Skeletal muscle satellite cell (primary cell): ENCODE measurements at regions not wholly inside any gene's neighbourhood (a gene's known extent, or its start where the extent isn't known, plus 50 kb on each side); places are given as distances from the start of the nearest gene placed in this dataset.

Source experiments
- H3K27me3 ChIP-seq: 2 replicates; pipeline ENCODE4 v1.7.0; 2013; ENCODE audit warnings: low read length; ENCODE audit not compliant: control insufficient read depth, insufficient read depth
- H3K36me3 ChIP-seq: 2 replicates; pipeline ENCODE4 v1.7.0; 2013; ENCODE audit warnings: mild to moderate bottlenecking, control low read depth, low read length; ENCODE audit not compliant: insufficient read depth
- H3K4me1 ChIP-seq: 2 replicates; pipeline ENCODE4 v1.7.0; 2013; ENCODE audit warnings: low read length; ENCODE audit not compliant: control insufficient read depth, insufficient read depth
- H3K4me2 ChIP-seq: 2 replicates; pipeline ENCODE4 v1.7.0; 2013; ENCODE audit warnings: mild to moderate bottlenecking, low read length
- H3K4me3 ChIP-seq: 2 replicates; pipeline ENCODE4 v1.7.0; 2013; ENCODE audit warnings: low read length
- H3K9ac ChIP-seq: 2 replicates; pipeline ENCODE4 v1.7.0; 2013; ENCODE audit warnings: mild to moderate bottlenecking, low read depth, low read length, moderate library complexity
- H3K9me3 ChIP-seq: replicated peaks from 2 replicates; pipeline ENCODE4 v1.7.0; 2013; ENCODE audit warnings: mild to moderate bottlenecking, control low read depth, low read length

DNA sequence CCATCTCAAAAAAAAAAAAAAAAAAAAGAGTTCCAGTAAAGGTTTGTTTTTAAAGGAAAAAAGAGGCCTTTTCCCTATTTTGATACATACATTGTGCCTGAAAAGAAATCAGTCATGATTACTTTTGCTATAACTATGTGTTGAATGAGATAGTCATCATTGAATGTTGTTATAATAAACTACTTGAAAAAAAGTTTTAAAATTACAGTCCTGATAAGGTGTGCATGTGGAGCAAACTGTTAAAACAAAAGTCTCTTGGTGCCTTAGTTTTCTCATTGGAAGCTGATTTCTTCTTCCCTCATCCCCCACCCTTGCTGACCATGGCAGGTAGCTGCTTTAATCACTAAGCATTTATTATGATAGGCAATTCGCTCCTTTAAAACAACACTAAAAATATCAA lies 172.3 kb upstream of the TBCA start:
- H3K4me2 ChIP-seq, result no peak overlapping the region
- H3K9ac ChIP-seq, result no peak overlapping the region
- no peak overlapping the region for H3K4me3 ChIP-seq
- no peaks in the 10 kb centered on the region for H3K36me3 ChIP-seq
- H3K27me3 ChIP-seq, result peaks cover 43% of the 10 kb centered on the region
- no peaks in the 10 kb centered on the region for H3K4me1 ChIP-seq
- H3K9me3 ChIP-seq, result no peaks in the 10 kb centered on the region

DNA sequence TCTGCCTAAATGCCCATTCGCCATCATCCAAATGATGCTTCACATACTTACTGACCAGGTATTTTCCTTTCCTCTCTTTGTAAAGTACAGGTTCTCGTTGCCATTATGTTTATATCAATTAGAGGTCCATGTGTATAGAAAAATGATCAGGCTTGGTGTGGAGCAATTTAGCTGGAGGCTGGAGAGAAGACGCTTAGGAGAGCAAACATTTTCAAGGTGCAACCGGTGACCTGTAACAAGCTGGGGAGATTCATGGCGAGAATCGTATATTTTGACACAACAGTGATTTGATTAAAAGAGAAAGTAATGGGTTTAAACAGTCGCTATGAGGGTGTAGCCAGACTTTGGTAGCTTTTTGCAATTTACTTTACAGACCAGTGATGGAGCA lies 170.9 kb upstream of the TBCA start:
- Histone ChIP-seq H3K9ac (no peak overlapping the region), H3K4me1 (no peaks in the 10 kb centered on the region), H3K4me3 (no peak overlapping the region), H3K36me3 (no peaks in the 10 kb centered on the region), H3K9me3 (no peaks in the 10 kb centered on the region), H3K27me3 (peaks cover 43% of the 10 kb centered on the region), H3K4me2 (no peak overlapping the region)

DNA sequence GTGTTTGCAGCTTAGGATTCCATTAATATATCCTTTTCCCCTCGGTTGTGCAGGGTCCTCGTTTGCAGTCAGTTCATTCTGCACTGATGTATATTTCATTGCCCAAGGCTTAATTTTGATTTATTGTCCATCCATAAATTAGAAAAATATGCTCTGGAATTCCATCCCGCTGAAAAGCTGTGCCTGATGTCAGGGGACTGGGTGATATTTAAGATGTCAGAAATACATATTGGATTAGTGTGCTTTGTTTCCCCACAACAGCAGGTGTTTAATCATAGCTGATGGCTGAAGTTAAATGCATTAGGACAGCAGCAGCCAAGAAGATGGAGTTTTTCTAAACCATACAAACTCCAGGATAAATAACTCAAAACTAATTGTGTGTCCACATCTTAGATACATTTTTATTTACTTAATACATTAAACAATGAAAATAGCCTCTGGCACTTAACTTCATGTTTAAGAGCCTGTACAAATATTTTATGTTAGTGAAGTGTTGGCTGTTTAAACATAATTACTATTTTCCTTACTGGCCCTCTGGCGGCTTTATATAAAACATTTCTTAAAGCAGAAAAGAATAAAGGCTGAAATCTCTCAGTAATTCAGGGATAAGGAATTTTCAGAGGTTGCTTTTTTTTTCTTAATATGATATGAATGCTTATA lies 170.4 kb upstream of the TBCA start:
- Histone ChIP-seq H3K4me1 (no peaks in the 10 kb centered on the region), H3K4me3 (no peak overlapping the region), H3K9me3 (no peaks in the 10 kb centered on the region), H3K9ac (no peak overlapping the region), H3K27me3 (peaks cover 46% of the 10 kb centered on the region), H3K4me2 (no peak overlapping the region), H3K36me3 (no peaks in the 10 kb centered on the region)

DNA sequence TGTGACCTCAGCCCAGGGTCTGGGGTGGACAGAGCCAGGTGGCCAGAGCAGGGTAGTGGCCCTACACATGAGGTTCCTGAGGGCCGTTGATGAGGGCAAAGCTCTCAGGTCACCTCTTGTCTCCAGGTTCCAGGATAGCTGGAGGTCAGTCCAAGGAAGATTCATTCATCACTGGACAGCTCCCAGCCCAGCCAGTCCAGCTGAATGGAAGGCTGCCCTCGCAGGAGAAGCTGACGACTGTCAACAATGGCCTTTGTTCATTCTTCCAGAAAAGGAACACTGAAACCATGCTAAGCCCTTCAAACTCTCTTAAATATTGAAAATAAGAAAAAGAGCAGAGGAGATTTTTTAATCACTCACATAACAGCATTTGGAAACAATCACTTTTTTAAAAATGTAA lies 169.7 kb upstream of the TBCA start:
- no peak overlapping the region for H3K4me2 ChIP-seq
- H3K4me3 ChIP-seq, result no peak overlapping the region
- peaks cover 50% of the 10 kb centered on the region for H3K27me3 ChIP-seq
- H3K4me1 ChIP-seq, result no peaks in the 10 kb centered on the region
- no peaks in the 10 kb centered on the region for H3K36me3 ChIP-seq
- no peaks in the 10 kb centered on the region for H3K9me3 ChIP-seq
- no peak overlapping the region for H3K9ac ChIP-seq

DNA sequence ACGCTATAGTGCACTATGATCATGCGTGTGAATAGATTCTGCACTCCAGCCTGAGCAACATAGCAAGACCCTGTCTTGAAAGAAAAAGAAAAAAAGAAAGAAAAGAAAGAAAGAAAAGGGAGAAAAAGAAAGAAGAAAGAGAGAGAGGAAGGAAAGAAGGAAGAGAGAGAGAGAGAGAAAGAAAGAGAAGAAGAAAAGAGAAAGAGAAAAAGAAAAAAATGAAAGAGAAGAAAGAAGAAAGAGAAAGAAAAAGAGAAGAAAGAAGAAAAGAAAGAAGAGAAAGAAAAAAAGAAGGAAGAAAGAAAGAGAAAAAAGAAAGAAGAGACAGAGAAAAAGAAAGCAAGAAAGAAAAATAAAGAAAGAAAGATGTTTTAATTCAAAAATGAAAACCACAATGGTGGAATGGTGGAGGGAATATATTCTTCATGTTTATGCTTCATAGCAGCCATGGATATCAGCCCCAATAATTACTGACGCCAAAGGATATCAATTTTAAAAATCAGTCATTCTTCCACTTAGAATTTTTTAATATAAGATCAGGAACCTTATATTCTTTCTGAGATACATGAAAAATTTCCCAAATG lies 168.7 kb upstream of the TBCA start:
- no peak overlapping the region for H3K4me2 ChIP-seq
- H3K27me3 ChIP-seq, result peaks cover 46% of the 10 kb centered on the region
- no peaks in the 10 kb centered on the region for H3K9me3 ChIP-seq
- H3K36me3 ChIP-seq, result no peaks in the 10 kb centered on the region
- H3K4me1 ChIP-seq, result no peaks in the 10 kb centered on the region
- H3K9ac ChIP-seq, result no peak overlapping the region
- no peak overlapping the region for H3K4me3 ChIP-seq

DNA sequence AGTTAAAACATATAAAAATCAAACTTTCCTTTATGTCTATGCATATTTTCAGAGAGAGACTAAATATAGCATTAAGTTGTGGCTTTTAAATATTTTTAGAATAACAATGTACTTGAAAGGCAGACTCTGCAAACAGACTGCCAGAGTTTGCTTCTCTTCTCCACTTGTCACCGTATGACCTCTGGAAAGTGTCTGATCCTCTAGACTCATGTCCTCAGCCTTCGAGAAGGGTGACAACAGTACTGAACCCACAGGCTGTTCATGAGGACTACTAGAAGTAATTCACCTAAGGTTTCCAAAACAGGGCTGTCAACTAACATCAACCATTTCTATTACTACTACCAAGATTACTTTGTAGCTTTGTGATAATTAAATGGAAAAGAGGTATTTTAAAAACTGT lies 167.7 kb upstream of the TBCA start:
- no peaks in the 10 kb centered on the region for H3K9me3 ChIP-seq
- H3K36me3 ChIP-seq, result no peaks in the 10 kb centered on the region

DNA sequence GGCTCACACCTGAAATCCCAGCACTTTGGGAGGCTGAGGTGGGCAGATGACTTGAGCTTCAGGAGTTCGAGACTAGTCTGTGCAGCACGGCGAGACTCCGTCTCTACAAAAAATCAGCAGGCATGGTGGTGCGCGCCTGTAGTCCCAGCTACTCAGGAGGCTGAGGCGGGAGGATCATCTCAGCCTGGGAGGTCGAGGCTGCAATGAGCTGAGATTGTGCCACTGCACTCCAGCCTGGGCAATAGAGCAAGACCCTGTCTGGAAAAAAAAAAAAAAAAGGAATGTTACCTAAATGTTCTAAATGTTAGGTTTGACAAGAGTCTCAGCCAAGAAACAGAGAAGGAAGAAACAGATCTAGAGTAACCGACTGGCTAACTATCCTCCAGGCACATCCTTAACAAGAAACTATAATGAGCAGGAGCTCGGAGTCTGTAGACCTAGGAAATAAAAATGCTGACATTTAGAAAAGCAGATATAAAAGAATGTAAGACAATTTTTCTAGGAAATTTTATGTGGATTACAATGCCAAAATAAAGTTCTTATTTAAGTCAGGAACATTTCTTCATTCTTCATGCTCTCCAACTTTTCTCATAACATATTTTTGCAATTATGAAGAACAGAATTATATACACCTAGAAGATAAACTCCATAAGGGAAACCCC lies 166.6 kb upstream of the TBCA start:
- Histone ChIP-seq H3K9me3 (no peaks in the 10 kb centered on the region), H3K4me2 (no peak overlapping the region), H3K27me3 (peaks cover 53% of the 10 kb centered on the region), H3K9ac (no peak overlapping the region), H3K4me3 (no peak overlapping the region), H3K36me3 (no peaks in the 10 kb centered on the region), H3K4me1 (no peaks in the 10 kb centered on the region)

More for the DNA sequence above, 167.7 kb upstream of the TBCA start:
- Histone ChIP-seq H3K4me3 (no peak overlapping the region), H3K4me1 (no peaks in the 10 kb centered on the region), H3K4me2 (no peak overlapping the region), H3K27me3 (peaks cover 44% of the 10 kb centered on the region), H3K9ac (no peak overlapping the region)

DNA sequence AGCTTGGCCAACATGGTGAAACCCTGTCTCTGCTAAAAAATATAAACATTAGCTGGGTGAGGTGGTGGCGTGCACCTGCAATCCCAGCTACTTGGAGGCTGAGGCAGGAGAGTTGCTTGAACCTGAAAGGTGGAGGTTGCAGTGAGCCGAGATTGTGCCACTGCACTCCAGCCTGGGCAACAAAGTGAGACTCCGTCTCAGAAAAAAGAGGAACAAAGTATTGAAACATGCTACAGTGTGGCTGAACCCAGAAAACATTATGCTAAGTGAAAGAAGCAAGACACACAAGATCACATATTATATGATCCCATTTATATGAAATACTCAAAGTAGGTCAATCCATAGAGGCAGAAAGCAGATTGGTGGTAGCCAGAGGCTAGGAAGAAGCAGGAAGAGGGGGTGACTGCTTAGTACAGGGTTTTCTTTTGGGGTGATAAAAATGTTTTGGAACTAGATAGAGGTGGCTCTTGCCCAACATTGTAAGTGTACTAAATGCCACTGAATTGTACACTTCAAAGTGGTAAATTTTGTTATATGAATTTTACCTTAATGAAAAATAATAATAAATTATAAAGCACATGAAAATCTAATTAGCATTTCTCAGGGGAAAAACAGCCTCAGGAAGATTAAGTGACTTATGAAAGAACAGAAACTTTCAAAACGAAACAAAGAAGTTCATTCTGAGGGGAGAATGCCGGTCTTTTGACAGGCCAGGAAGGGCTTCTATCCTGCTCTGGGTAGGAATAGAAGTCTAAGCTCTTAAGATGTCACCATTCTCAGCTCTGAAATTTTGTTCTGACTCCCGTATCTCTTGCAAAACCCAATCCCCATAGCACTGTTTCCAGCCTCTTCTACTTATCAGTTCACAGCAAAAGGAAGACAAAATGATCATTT lies 161.1 kb upstream of the TBCA start:
- H3K4me2 ChIP-seq, result no peak overlapping the region
- no peaks in the 10 kb centered on the region for H3K9me3 ChIP-seq
- H3K36me3 ChIP-seq, result no peaks in the 10 kb centered on the region
- peaks cover 32% of the 10 kb centered on the region for H3K27me3 ChIP-seq
- no peak overlapping the region for H3K9ac ChIP-seq
- no peak overlapping the region for H3K4me3 ChIP-seq
- no peaks in the 10 kb centered on the region for H3K4me1 ChIP-seq

DNA sequence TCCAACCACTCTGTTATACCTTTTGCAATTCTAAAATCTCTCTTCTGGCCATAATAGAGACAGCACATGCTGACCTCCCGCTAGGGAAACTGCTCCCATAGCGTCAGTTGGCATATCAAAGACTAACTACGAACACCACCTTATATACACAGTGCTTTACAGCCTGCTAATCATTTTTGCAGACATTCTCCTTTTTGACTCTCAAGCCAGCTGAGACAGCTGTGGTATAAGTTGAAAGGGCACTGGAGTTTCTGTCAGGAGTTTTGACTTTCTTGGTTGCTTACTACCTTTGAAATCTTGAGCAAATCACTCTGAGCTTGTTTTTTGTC lies 160.2 kb upstream of the TBCA start:
- no peaks in the 10 kb centered on the region for H3K4me1 ChIP-seq
- H3K4me3 ChIP-seq, result no peak overlapping the region
- H3K9ac ChIP-seq, result no peak overlapping the region
- no peaks in the 10 kb centered on the region for H3K36me3 ChIP-seq
- no peak overlapping the region for H3K4me2 ChIP-seq
- H3K9me3 ChIP-seq, result no peaks in the 10 kb centered on the region
- peaks cover 35% of the 10 kb centered on the region for H3K27me3 ChIP-seq

DNA sequence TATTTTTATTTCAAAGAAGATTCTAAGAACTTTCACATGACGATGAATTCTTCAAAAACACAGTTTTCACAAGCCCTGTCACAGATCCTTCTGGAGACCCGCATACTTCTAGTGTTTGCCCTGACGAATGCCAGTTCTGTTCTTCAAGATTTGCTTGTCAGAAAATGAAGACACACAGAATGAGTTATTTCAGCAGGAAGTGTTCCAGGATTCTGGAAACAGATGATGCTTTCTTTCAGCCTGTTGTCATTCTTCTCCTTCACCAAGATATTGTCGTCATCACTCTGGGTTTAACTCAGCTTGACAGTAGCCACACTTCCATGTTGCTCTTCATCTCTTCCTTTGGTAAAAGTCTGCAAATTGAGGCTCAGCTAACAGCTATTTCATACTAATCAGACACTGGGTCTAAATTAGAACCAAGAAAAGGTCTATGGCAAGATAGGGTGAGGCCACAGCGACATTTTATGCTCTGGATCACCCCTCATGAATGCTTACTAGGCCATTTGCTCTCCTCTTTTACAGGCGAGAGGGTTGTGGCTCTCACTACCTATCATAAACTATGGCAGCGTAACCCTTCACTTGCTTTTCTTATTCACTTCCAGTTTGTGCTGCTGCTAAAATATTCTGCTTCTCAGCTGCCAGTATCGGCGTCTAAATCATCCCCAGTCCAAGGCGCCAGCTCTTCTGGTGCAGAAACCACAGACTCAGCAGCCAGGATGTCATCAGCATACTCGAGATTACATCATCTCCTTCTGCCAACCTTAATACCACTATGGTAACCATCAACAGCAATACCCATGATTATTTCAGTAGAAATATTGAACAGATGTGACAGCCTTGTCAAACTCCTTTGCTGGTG lies 159.6 kb upstream of the TBCA start:
- Histone ChIP-seq H3K9me3 (no peaks in the 10 kb centered on the region), H3K9ac (no peak overlapping the region), H3K4me1 (no peaks in the 10 kb centered on the region), H3K36me3 (no peaks in the 10 kb centered on the region), H3K4me3 (no peak overlapping the region), H3K27me3 (peaks cover 36% of the 10 kb centered on the region), H3K4me2 (no peak overlapping the region)
